ENCODE measurements at regions not wholly inside any gene's neighbourhood (a gene's known extent, or its start where the extent isn't known, plus 50 kb on each side); places are given as distances from the start of the nearest gene placed in this dataset.

- dilution Hi-C loops (cut with HindIII; ENCODE audit: low sequenced_read_pairs, unreplicated experiment) (no loop called here), in situ Hi-C loops (cut with MboI; ENCODE audit: low sequenced_read_pairs) (no loop called here), intact Hi-C loops (cut with micrococcal nuclease) (no loop called here)
- Histone ChIP-seq H3K4me3 (ENCODE audit: insufficient read depth, low read depth, low read length) (no peak overlapping the region), H3K4me2 (ENCODE audit: low read depth, low read length) (no peak overlapping the region), H2AFZ (replicated peaks; ENCODE audit: low read length, poor library complexity) (no peak overlapping the region), H3K9ac (ENCODE audit: low read depth, low read length) (no peak overlapping the region), H2BK20ac (ENCODE audit: low read depth, low read length) (no peak overlapping the region), H3K27ac (ENCODE audit: insufficient read depth, low read length) (no peak overlapping the region), H3K36me3 (ENCODE audit: control insufficient read depth, insufficient read depth, low read length) (no peaks in the 10 kb centered on the region), H3K79me1 (ENCODE audit: low read depth in 1 of 2, low read length in 2 of 2) (no peaks in the 10 kb centered on the region), H4K91ac (ENCODE audit: insufficient read depth, low read depth, low read length) (no peak overlapping the region), H4K5ac (ENCODE audit: low read depth, low read length) (no peak overlapping the region), H4K8ac (ENCODE audit: low read depth in 2 of 2, low read length in 2 of 2) (no peak overlapping the region), H2BK5ac (ENCODE audit: low read depth, low read length, poor library complexity, severe bottlenecking) (no peak overlapping the region), H3K9me1 (ENCODE audit: insufficient read depth, low read length) (no peaks in the 10 kb centered on the region), H3K18ac (ENCODE audit: low read depth, low read length) (no peak overlapping the region), H3K4ac (ENCODE audit: low read depth, low read length) (no peak overlapping the region), H3K14ac (replicated peaks; ENCODE audit: low read depth, low read length) (no peak overlapping the region), H3K56ac (ENCODE audit: extremely low read depth, insufficient read depth, low read length) (no peak overlapping the region), H3K9me3 (ENCODE audit: control insufficient read depth, insufficient read depth, low read length) (0 out of 2 replicates have a peak, but pooled peaks cover 4% of the 10 kb centered on the region), H4K20me1 (ENCODE audit: insufficient read depth, low read length) (no peaks in the 10 kb centered on the region), H3K27me3 (ENCODE audit: control insufficient read depth, insufficient read depth, low read length) (no peaks in the 10 kb centered on the region), H3K23ac (ENCODE audit: low read depth, low read length) (no peak overlapping the region), H2AK9ac (replicated peaks; ENCODE audit: low read depth, low read length, poor library complexity) (no peak overlapping the region), H2BK15ac (ENCODE audit: low read depth, low read length) (no peak overlapping the region), H3K4me1 (ENCODE audit: control insufficient read depth, insufficient read depth, low read length) (no peaks in the 10 kb centered on the region), H2BK120ac (ENCODE audit: low read depth, low read length) (no peak overlapping the region), H2AK5ac (ENCODE audit: low read depth, low read length) (no peak overlapping the region)
- no CpG with 5 or more reads among the region's 2 CpGs for WGBS, 2 experiments (ENCODE audit: extremely low coverage in 2 of 2, insufficient read length in 1 of 2)
- CTCF ChIA-PET, result interaction anchor here (0.6 kb wide), 1 partner anchor 1182 kb away, joined by 3 read pairs; no protein-coding TSS in a partner anchor
- ATAC-seq (ENCODE audit: low read depth), result no peak
- no peak for TF ChIP-seq RFX5 (IDR thresholded peaks at IDR 0.05; ENCODE audit: low read depth, low read length)
- TF ChIP-seq SMC3 (IDR thresholded peaks at IDR 0.05; ENCODE audit: low read depth, low read length), result no peak
- TF ChIP-seq MAFK (IDR thresholded peaks at IDR 0.05; ENCODE audit: low read depth, low read length), result no peak
- no peak for TF ChIP-seq NFE2L2 (IDR thresholded peaks at IDR 0.05; ENCODE audit: low read depth, low read length)
- no peak for TF ChIP-seq CTCF (conservative IDR thresholded peaks at IDR 0.05; ENCODE audit: low read depth, low read length)
- no peak for TF ChIP-seq MXI1 (IDR thresholded peaks at IDR 0.05; ENCODE audit: borderline replicate concordance, low read depth, low read length)
- TF ChIP-seq USF2 (IDR thresholded peaks at IDR 0.05; ENCODE audit: low read depth, low read length), result no peak
- no peak for TF ChIP-seq ELK1 (IDR thresholded peaks at IDR 0.05; ENCODE audit: borderline replicate concordance, low read depth, low read length)
- no peak for TF ChIP-seq CHD1 (IDR thresholded peaks at IDR 0.05; ENCODE audit: low read depth, low read length)
- TF ChIP-seq FOS (IDR thresholded peaks at IDR 0.05; ENCODE audit: low read depth, low read length), result no peak
- TF ChIP-seq CEBPB (IDR thresholded peaks at IDR 0.05; ENCODE audit: low read depth, low read length), result no peak
- TF ChIP-seq MAZ (IDR thresholded peaks at IDR 0.05; ENCODE audit: borderline replicate concordance, low read depth, low read length), result no peak
- TF ChIP-seq POLR2A (IDR thresholded peaks at IDR 0.05; ENCODE audit: low read depth, low read length), result no peak
- TF ChIP-seq RCOR1 (IDR thresholded peaks at IDR 0.05; ENCODE audit: insufficient replicate concordance, low read length), result no peak
- BruUV-seq (replicated peaks), result no TSS peak
- POLR2A ChIA-PET (ENCODE audit: unreplicated experiment), result no interaction called here
- no peak for DNase-seq
Measured at GRCh38 chr10:16141499-16141898, 281.2 kb upstream of the MINDY3 start.

All from IMR-90 (cell line).